ENCODE measurements at regions not wholly inside any gene's neighbourhood (a gene's known extent, or its start where the extent isn't known, plus 50 kb on each side); places are given as distances from the start of the nearest gene placed in this dataset.
"Not testable (repeated sequence)": the region's sequence is repeated elsewhere in the genome, so short reads cannot be mapped to it uniquely, and the experiment has no call there.

DNA sequence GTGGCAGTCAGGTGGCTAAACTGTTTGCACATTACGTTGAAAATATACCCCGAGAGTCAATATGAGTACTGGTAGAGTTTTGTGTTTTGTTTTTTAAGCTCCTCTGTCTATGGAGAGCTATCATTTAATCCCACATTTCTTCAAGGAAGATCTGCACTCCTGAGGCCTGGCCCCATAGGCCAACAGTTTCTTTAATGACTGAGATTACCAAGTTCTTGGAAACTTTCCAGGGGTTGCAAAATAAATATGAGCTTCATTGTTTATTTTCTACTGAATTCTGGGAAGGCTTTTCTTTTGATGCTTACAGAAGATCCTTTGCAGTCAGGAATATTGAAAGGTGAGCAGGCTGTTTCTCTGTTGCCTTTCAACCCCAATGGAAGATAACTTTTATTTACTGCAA is 452.0 kb downstream of the JRKL start:
- H3K4me3 ChIP-seq (ENCODE audit: low read depth, low read length): no peak overlapping the region
- no peak for DNase-seq (ENCODE audit: low read depth)
- TF ChIP-seq MYC (IDR thresholded peaks at IDR 0.05; ENCODE audit: low read depth, low read length): no peak
- no peak for TF ChIP-seq POLR2A (IDR thresholded peaks at IDR 0.05; ENCODE audit: extremely low read depth, insufficient read length)
- TF ChIP-seq, protein P1, sequence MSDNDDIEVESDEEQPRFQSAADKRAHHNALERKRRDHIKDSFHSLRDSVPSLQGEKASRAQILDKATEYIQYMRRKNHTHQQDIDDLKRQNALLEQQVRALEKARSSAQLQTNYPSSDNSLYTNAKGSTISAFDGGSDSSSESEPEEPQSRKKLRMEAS (IDR thresholded peaks at IDR 0.05; ENCODE audit: low read depth, low read length): no peak
- TF ChIP-seq, protein P2, sequence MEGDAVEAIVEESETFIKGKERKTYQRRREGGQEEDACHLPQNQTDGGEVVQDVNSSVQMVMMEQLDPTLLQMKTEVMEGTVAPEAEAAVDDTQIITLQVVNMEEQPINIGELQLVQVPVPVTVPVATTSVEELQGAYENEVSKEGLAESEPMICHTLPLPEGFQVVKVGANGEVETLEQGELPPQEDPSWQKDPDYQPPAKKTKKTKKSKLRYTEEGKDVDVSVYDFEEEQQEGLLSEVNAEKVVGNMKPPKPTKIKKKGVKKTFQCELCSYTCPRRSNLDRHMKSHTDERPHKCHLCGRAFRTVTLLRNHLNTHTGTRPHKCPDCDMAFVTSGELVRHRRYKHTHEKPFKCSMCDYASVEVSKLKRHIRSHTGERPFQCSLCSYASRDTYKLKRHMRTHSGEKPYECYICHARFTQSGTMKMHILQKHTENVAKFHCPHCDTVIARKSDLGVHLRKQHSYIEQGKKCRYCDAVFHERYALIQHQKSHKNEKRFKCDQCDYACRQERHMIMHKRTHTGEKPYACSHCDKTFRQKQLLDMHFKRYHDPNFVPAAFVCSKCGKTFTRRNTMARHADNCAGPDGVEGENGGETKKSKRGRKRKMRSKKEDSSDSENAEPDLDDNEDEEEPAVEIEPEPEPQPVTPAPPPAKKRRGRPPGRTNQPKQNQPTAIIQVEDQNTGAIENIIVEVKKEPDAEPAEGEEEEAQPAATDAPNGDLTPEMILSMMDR (IDR thresholded peaks at IDR 0.05; ENCODE audit: low read depth, low read length): no peak

DNA sequence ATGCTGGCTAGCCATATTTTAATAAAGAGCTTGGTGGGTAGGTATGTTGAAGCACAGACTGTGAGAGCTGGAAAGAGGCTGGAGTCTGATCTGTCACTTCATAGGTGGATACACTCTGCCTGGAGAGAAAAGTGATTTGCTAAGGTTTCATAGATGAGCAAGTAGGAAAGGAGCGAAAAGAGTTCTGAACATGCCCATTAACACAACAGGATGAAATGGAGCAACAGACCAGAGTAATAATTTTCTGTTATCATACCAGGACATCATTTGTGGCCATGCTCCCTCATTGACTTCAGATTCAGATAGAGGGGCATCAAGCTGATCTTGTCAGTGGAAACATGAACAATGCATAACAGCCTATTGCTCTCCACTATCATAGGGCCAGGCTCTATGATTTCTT is 452.9 kb downstream of the JRKL start:
- H3K4me3 ChIP-seq (ENCODE audit: low read depth, low read length): no peak overlapping the region
- DNase-seq (ENCODE audit: low read depth): no peak
- TF ChIP-seq MYC (IDR thresholded peaks at IDR 0.05; ENCODE audit: low read depth, low read length) (no peak), POLR2A (IDR thresholded peaks at IDR 0.05; ENCODE audit: extremely low read depth, insufficient read length) (no peak)
- TF ChIP-seq, protein P2 (IDR thresholded peaks at IDR 0.05; ENCODE audit: low read depth, low read length): no peak
- TF ChIP-seq, protein P1 (IDR thresholded peaks at IDR 0.05; ENCODE audit: low read depth, low read length): no peak

DNA sequence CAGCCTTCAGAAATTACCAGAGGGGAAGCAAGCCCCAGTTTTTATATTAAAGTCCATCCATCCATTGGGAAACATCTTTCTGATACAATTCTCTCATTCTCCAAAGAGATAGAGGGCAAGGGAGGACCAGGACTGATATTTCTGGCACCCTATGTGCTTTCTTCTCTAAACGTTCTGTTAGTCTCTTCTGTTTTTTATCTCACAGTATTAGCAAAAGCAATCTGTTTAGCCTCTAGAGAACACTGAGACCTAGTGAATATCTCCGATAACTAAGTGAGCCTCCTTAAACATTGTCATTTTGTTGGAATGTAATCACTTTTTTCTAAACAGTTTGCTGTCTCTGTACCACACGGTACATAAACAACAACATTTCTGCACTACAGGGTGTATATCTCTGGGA is 464.6 kb downstream of the JRKL start:
- TF ChIP-seq, protein P1 (IDR thresholded peaks at IDR 0.05; ENCODE audit: low read depth, low read length): no peak
- no peak for TF ChIP-seq MYC (IDR thresholded peaks at IDR 0.05; ENCODE audit: low read depth, low read length)
- TF ChIP-seq, protein P2 (IDR thresholded peaks at IDR 0.05; ENCODE audit: low read depth, low read length): no peak
- TF ChIP-seq POLR2A (IDR thresholded peaks at IDR 0.05; ENCODE audit: extremely low read depth, insufficient read length): no peak
- H3K4me3 ChIP-seq (ENCODE audit: low read depth, low read length): no peak overlapping the region
- no peak for DNase-seq (ENCODE audit: low read depth)

DNA sequence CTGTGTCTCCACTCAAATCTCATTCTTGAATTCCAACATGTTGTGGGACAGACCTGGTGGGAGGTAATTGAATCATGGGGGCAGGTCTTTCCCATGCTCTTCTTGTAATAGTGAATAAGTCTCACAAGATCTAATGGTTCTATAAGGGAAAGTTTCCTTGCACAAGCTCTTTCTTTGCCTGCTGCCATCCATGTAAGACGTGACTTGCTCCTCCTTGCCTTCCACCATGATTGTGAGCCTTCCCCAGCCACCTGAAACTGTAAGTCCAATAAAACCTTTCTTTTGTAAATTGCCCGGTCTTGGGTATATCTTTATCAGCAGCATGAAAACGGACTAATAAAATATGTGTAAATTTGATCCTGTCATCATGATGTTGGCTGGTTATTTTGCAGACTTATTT is 471.9 kb downstream of the JRKL start:
- H3K4me3 ChIP-seq (ENCODE audit: low read depth, low read length); DNase-seq (ENCODE audit: low read depth): not testable (repeated sequence)

DNA sequence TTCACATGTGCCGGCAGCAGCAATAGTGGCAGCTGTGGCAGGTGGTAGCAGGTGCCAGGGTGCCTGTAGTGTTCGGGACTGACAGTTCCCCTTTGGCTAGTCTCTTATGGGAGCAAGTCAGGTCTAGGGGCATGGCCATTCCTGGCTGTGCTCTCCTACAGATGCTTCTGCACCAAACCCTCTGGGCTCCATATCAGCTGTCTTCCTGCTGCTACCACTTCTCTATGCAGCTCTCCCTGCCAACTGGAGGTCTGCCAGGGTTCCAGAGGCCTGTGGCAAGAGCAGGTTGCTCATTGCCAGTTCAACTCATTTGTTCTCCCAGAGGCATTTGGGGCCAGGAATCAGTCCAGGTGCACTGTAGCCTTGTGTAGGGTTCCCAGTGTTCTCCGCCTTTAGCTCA is 473.7 kb downstream of the JRKL start:
- TF ChIP-seq MYC (IDR thresholded peaks at IDR 0.05; ENCODE audit: low read depth, low read length): no peak
- no peak for TF ChIP-seq POLR2A (IDR thresholded peaks at IDR 0.05; ENCODE audit: extremely low read depth, insufficient read length)
- TF ChIP-seq, protein P1 (IDR thresholded peaks at IDR 0.05; ENCODE audit: low read depth, low read length): no peak
- TF ChIP-seq, protein P2 (IDR thresholded peaks at IDR 0.05; ENCODE audit: low read depth, low read length): no peak
- H3K4me3 ChIP-seq (ENCODE audit: low read depth, low read length): no peak overlapping the region
- DNase-seq (ENCODE audit: low read depth): no peak

DNA sequence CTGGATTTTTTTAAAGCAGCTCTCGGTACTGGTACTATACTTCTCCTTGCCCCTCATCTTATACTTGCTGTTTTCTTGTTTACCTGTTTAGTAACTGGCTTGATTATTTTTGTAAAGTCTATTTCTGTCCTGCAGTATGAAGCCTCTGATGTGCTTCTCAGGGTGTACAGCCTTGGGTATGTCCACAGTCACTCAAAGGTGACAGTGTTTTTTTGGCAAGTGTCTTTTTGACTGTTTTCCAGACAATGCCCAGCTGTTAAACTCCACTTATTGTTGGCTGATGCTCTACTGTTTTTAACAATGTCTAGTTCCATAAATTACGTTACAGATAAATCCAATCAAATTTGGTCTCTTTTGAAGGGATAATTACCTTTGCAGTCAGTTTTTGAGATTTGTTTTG is 475.2 kb downstream of the JRKL start:
- no peak overlapping the region for H3K4me3 ChIP-seq (ENCODE audit: low read depth, low read length)
- TF ChIP-seq, protein P1 (IDR thresholded peaks at IDR 0.05; ENCODE audit: low read depth, low read length): no peak
- TF ChIP-seq, protein P2 (IDR thresholded peaks at IDR 0.05; ENCODE audit: low read depth, low read length): no peak
- TF ChIP-seq POLR2A (IDR thresholded peaks at IDR 0.05; ENCODE audit: extremely low read depth, insufficient read length): no peak
- TF ChIP-seq MYC (IDR thresholded peaks at IDR 0.05; ENCODE audit: low read depth, low read length): no peak
- no peak for DNase-seq (ENCODE audit: low read depth)

All from NB4 (cell line).